Esophagus muscularis mucosa (tissue), 3 donors: ENCODE measurements at regions not wholly inside any gene's neighbourhood (a gene's known extent, or its start where the extent isn't known, plus 50 kb on each side); places are given as distances from the start of the nearest gene placed in this dataset.

ENCODE experiments used
- POLR2A ChIP-seq: fragments of 450-650 bp; IDR thresholded peaks from one replicate; pipeline ENCODE4 v1.6.1; 2017; ENCODE audit warnings: antibody characterized with exemption, moderate library complexity, mild to moderate bottlenecking, low read depth
- POLR2AphosphoS5 ChIP-seq, 2 donors: sonication (generic); formaldehyde crosslinking; IDR thresholded peaks; one replicate each; pipeline ENCODE4 v1.6.1; 2017; ENCODE audit warnings: antibody characterized with exemption in 2 of 2
- TF ChIP-seq, protein P1 (sequence below), 3 experiments: fragments of 200-600 bp in 2 of 3; fragments of 450-650 bp in 1 of 3; sonication (generic) in 2 of 3; IDR thresholded peaks; one replicate each; pipeline ENCODE4 v1.5.1; 2017 to 2019; ENCODE audit warnings: antibody characterized with exemption in 3 of 3, mild to moderate bottlenecking in 2 of 3, moderate library complexity in 1 of 3

DNA sequence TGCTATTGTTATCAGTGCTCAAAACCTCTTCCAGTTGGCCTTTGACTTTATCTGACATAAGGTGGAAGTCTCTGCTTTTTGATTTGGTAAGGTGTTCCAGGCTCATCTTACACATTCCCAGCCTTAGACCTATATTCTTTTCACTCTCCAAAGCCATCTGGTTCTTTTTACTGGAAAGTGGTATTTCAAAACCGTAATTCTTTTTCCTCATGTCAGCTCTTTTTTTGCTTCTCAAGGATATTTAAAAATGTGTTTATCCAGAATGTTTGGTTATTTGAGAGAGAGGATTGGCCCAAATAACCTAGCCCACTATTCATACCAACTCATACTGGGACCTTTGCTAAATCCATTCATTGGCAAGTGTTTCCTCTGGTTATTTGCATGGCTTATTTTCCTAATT, 411.2 kb upstream of the PIK3C3 start:
- TF ChIP-seq, protein P1, sequence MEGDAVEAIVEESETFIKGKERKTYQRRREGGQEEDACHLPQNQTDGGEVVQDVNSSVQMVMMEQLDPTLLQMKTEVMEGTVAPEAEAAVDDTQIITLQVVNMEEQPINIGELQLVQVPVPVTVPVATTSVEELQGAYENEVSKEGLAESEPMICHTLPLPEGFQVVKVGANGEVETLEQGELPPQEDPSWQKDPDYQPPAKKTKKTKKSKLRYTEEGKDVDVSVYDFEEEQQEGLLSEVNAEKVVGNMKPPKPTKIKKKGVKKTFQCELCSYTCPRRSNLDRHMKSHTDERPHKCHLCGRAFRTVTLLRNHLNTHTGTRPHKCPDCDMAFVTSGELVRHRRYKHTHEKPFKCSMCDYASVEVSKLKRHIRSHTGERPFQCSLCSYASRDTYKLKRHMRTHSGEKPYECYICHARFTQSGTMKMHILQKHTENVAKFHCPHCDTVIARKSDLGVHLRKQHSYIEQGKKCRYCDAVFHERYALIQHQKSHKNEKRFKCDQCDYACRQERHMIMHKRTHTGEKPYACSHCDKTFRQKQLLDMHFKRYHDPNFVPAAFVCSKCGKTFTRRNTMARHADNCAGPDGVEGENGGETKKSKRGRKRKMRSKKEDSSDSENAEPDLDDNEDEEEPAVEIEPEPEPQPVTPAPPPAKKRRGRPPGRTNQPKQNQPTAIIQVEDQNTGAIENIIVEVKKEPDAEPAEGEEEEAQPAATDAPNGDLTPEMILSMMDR (IDR thresholded peaks at IDR 0.05): no peak
- TF ChIP-seq POLR2AphosphoS5 (IDR thresholded peaks at IDR 0.05): no peak
- TF ChIP-seq POLR2A: no peak
